NB4 (cell line): ENCODE measurements at regions not wholly inside any gene's neighbourhood (a gene's known extent, or its start where the extent isn't known, plus 50 kb on each side); places are given as distances from the start of the nearest gene placed in this dataset.

Experiments
- DNase-seq: peaks from one replicate; pipeline ENCODE4 v3.0.0; 2010; ENCODE audit warnings: low read depth
- H3K4me3 ChIP-seq: one replicate; pipeline ENCODE4 v1.5.1; 2011; ENCODE audit warnings: mild to moderate bottlenecking, low read depth, low read length, moderate library complexity
- CTCF ChIP-seq: IDR thresholded peaks from one replicate; pipeline ENCODE4 v1.5.1; 2012; ENCODE audit warnings: low read depth, low read length
- MAX ChIP-seq: IDR thresholded peaks from 2 replicates; pipeline ENCODE4 v1.6.1; 2011; ENCODE audit warnings: low read depth, low read length
- MYC ChIP-seq: IDR thresholded peaks from 2 replicates; pipeline ENCODE4 v1.6.1; 2011; ENCODE audit warnings: low read depth, low read length
- POLR2A ChIP-seq: IDR thresholded peaks from 2 replicates; pipeline ENCODE4 v1.6.1; 2011; ENCODE audit warnings: mild to moderate bottlenecking; ENCODE audit not compliant: insufficient read length; ENCODE audit errors: extremely low read depth

GRCh38 chr5:100448111-100448528 lies 87.1 kb upstream of the FAM174A start:
- DNase-seq, result no peak
- TF ChIP-seq MAX (no peak), MYC (no peak), POLR2A (no peak), CTCF (no peak)
- H3K4me3 ChIP-seq, result no peak overlapping the region

GRCh38 chr5:100446879-100447430 lies 88.2 kb upstream of the FAM174A start:
- no peak for DNase-seq
- TF ChIP-seq MYC (no peak), CTCF (no peak), MAX (no peak), POLR2A (no peak)
- H3K4me3 ChIP-seq, result no peak overlapping the region

- H3K4me3 ChIP-seq, result no peak overlapping the region
- TF ChIP-seq MAX, result no peak
- TF ChIP-seq MYC, result no peak
- TF ChIP-seq CTCF, result no peak
- no peak for TF ChIP-seq POLR2A
- DNase-seq, result no peak
These were observed 90.2 kb upstream of the FAM174A start for GRCh38 chr5:100444961-100445360.

GRCh38 chr5:100434815-100435214 lies 100.4 kb upstream of the FAM174A start:
- no peak for TF ChIP-seq CTCF
- TF ChIP-seq MAX, result no peak
- TF ChIP-seq POLR2A, result no peak
- no peak for TF ChIP-seq MYC
- no peak overlapping the region for H3K4me3 ChIP-seq
- no peak for DNase-seq

GRCh38 chr5:100432741-100433140 lies 102.4 kb upstream of the FAM174A start:
- DNase-seq, result no peak
- TF ChIP-seq POLR2A (no peak), MYC (no peak), CTCF (no peak), MAX (no peak)
- H3K4me3 ChIP-seq, result no peak overlapping the region
